Endothelial cell of umbilical vein (primary cell): ENCODE measurements at regions not wholly inside any gene's neighbourhood (a gene's known extent, or its start where the extent isn't known, plus 50 kb on each side); places are given as distances from the start of the nearest gene placed in this dataset.

Experiments used
- EZH2 ChIP-seq: IDR thresholded peaks from 2 replicates; pipeline ENCODE4 v1.6.1; 2012; ENCODE audit warnings: borderline replicate concordance, low read depth, mild to moderate bottlenecking, moderate library complexity, low read length, inconsistent platforms; ENCODE audit not compliant: severe bottlenecking
- JUN ChIP-seq: IDR thresholded peaks from 2 replicates; pipeline ENCODE4 v1.6.1; 2011; ENCODE audit warnings: borderline replicate concordance, low read depth; ENCODE audit not compliant: insufficient read length, insufficient read depth
- MAX ChIP-seq: IDR thresholded peaks from 2 replicates; pipeline ENCODE4 v1.6.1; 2011; ENCODE audit not compliant: insufficient read depth, insufficient read length
- MYC ChIP-seq: IDR thresholded peaks from one replicate; pipeline ENCODE4 v1.6.1; 2011; ENCODE audit warnings: mild to moderate bottlenecking, low read depth, low read length
- POLR2A ChIP-seq: IDR thresholded peaks from 2 replicates; pipeline ENCODE4 v1.6.1; 2012; ENCODE audit warnings: low read depth, mild to moderate bottlenecking, control low read depth, low read length
- POLR2AphosphoS5 ChIP-seq: IDR thresholded peaks from 2 replicates; pipeline ENCODE4 v1.6.1; 2012; ENCODE audit warnings: low read depth, mild to moderate bottlenecking, control low read depth, low read length, moderate library complexity; ENCODE audit not compliant: insufficient read depth
- TF ChIP-seq, protein P1 (sequence below), 2 donors: IDR thresholded peaks; 1 replicate in 1 of 2; 2 replicates in 1 of 2; pipeline ENCODE4 v1.5.1; 2011; ENCODE audit warnings: low read length in 2 of 2, mild to moderate bottlenecking in 2 of 2, moderate library complexity in 2 of 2, control low read depth in 1 of 2, inconsistent platforms in 1 of 2, low read depth in 1 of 2; ENCODE audit not compliant: insufficient read depth in 1 of 2; ENCODE audit errors: extremely low read depth in 1 of 2

DNA sequence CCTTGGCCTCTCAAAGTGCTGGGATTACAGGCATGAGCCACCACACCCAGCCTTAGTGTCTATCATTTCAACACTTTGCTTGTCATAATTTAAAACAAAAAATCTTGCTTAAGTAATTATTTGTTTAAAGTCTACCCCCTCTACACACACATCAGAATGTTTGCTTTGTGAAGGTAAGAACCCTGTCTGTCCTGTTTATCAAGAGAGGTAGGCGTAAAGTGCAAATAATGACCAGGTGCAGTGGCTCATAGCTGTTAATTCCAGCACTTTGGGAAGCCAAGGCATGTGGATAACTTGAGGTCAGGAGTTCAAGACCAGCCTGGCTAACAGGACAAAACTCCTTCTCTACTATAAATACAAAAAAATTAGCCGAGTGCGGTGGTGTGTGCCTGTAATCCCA, 326.7 kb upstream of the CLNK start:
- no peak for TF ChIP-seq MAX
- TF ChIP-seq, protein P1, sequence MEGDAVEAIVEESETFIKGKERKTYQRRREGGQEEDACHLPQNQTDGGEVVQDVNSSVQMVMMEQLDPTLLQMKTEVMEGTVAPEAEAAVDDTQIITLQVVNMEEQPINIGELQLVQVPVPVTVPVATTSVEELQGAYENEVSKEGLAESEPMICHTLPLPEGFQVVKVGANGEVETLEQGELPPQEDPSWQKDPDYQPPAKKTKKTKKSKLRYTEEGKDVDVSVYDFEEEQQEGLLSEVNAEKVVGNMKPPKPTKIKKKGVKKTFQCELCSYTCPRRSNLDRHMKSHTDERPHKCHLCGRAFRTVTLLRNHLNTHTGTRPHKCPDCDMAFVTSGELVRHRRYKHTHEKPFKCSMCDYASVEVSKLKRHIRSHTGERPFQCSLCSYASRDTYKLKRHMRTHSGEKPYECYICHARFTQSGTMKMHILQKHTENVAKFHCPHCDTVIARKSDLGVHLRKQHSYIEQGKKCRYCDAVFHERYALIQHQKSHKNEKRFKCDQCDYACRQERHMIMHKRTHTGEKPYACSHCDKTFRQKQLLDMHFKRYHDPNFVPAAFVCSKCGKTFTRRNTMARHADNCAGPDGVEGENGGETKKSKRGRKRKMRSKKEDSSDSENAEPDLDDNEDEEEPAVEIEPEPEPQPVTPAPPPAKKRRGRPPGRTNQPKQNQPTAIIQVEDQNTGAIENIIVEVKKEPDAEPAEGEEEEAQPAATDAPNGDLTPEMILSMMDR (IDR thresholded peaks at IDR 0.05; ENCODE audit: extremely low read depth in 1 of 2, insufficient read depth in 1 of 2, low read depth in 1 of 2, low read length in 2 of 2), result no peak
- TF ChIP-seq POLR2AphosphoS5, result no peak
- no peak for TF ChIP-seq POLR2A
- no peak for TF ChIP-seq JUN
- no peak for TF ChIP-seq EZH2
- TF ChIP-seq MYC, result no peak
